Hepatocyte (in vitro differentiated cells): ENCODE measurements at regions not wholly inside any gene's neighbourhood (a gene's known extent, or its start where the extent isn't known, plus 50 kb on each side); places are given as distances from the start of the nearest gene placed in this dataset.

Experiments
- DNase-seq: peaks from one replicate; pipeline ENCODE4 v3.0.0-alpha.2; 2016; ENCODE audit warnings: low spot score
- H2AFZ ChIP-seq: fragments of 200-600 bp; sonication (generic); 2 replicates; pipeline ENCODE4 v1.6.0; 2016; ENCODE audit warnings: antibody characterized with exemption, mild to moderate bottlenecking
- H3K27ac ChIP-seq: fragments of 200-600 bp; sonication (generic); 2 replicates; pipeline ENCODE4 v1.5.1; 2016; ENCODE audit warnings: mild to moderate bottlenecking
- H3K27me3 ChIP-seq: fragments of 200-600 bp; sonication (generic); 2 replicates; pipeline ENCODE4 v1.6.1; 2016
- H3K36me3 ChIP-seq: fragments of 200-600 bp; sonication (generic); replicated peaks from 2 replicates; pipeline ENCODE4 v1.5.1; 2016; ENCODE audit warnings: low read depth; ENCODE audit not compliant: insufficient read depth
- H3K4me1 ChIP-seq: fragments of 200-600 bp; sonication (generic); 2 replicates; pipeline ENCODE4 v1.5.1; 2016; ENCODE audit warnings: mild to moderate bottlenecking, moderate library complexity; ENCODE audit not compliant: insufficient read depth
- H3K4me2 ChIP-seq: fragments of 200-600 bp; sonication (generic); 2 replicates; pipeline ENCODE4 v1.6.0; 2016
- H3K4me3 ChIP-seq: fragments of 200-600 bp; sonication (generic); 2 replicates; pipeline ENCODE4 v1.5.1; 2016; ENCODE audit warnings: mild to moderate bottlenecking
- H3K79me2 ChIP-seq: fragments of 200-600 bp; sonication (generic); 2 replicates; pipeline ENCODE4 v1.6.0; 2017; ENCODE audit warnings: mild to moderate bottlenecking
- H3K9me2 ChIP-seq: fragments of 200-600 bp; sonication (generic); replicated peaks from 2 replicates; pipeline ENCODE4 v1.6.0; 2017; ENCODE audit warnings: mild to moderate bottlenecking; ENCODE audit not compliant: insufficient read depth
- H3K9me3 ChIP-seq: fragments of 200-600 bp; sonication (generic); 2 replicates; pipeline ENCODE4 v1.5.1; 2016; ENCODE audit warnings: low read depth, mild to moderate bottlenecking
- H4K20me1 ChIP-seq: fragments of 200-600 bp; sonication (generic); 2 replicates; pipeline ENCODE4 v1.6.0; 2016; ENCODE audit warnings: mild to moderate bottlenecking; ENCODE audit not compliant: insufficient read depth, poor library complexity, severe bottlenecking
- CTCF ChIP-seq: fragments of 200-600 bp; sonication (generic); IDR thresholded peaks from 2 replicates; pipeline ENCODE4 v1.5.1; 2016; ENCODE audit warnings: antibody characterized with exemption, mild to moderate bottlenecking; ENCODE audit not compliant: poor library complexity
- EZH2 ChIP-seq: fragments of 200-600 bp; sonication (generic); IDR thresholded peaks from 2 replicates; pipeline ENCODE4 v1.6.1; 2016; ENCODE audit warnings: antibody characterized with exemption, mild to moderate bottlenecking, borderline replicate concordance
- EZH2phosphoT487 ChIP-seq: fragments of 200-600 bp; sonication (generic); IDR thresholded peaks from one replicate; pipeline ENCODE4 v1.6.1; 2018; ENCODE audit warnings: antibody characterized with exemption, mild to moderate bottlenecking, low read depth, moderate library complexity; ENCODE audit not compliant: unreplicated experiment, severe bottlenecking
- WGBS: methylation state at CpG from one replicate; pipeline ENCODE4 v1.1.6; 2016; ENCODE audit warnings: low lambda C conversion rate; ENCODE audit errors: missing lambda C conversion rate; 5-methylcytosine and 5-hydroxymethylcytosine counted together

- H3K4me3 ChIP-seq = no peak overlapping the region
- WGBS = 91% methylated on average over 3 of the region's 3 CpGs
- DNase-seq = no peak
Measured at GRCh38 chr3:6449099-6449498, 411.8 kb upstream of the GRM7 start.

GRCh38 chr3:6452974-6453373 lies 407.9 kb upstream of the GRM7 start:
- Histone ChIP-seq H3K9me3 (no peaks in the 10 kb centered on the region), H3K4me2 (no peak overlapping the region), H3K4me1 (no peaks in the 10 kb centered on the region), H3K9me2 (no peaks in the 10 kb centered on the region), H3K27me3 (no peaks in the 10 kb centered on the region), H3K27ac (no peak overlapping the region), H3K36me3 (no peaks in the 10 kb centered on the region), H4K20me1 (no peaks in the 10 kb centered on the region), H2AFZ (no peak overlapping the region), H3K4me3 (no peak overlapping the region), H3K79me2 (no peaks in the 10 kb centered on the region)
- WGBS = 59% methylated on average over 1 of the region's 1 CpG
- TF ChIP-seq CTCF = no peak
- no peak for DNase-seq

More at GRCh38 chr3:6449099-6449498, 411.8 kb upstream of the GRM7 start:
- TF ChIP-seq CTCF (no peak), EZH2 (no peak), EZH2phosphoT487 (no peak)
- H3K36me3 ChIP-seq = no peaks in the 10 kb centered on the region
- no peaks in the 10 kb centered on the region for H3K9me2 ChIP-seq
- H2AFZ ChIP-seq = no peak overlapping the region
- no peaks in the 10 kb centered on the region for H3K79me2 ChIP-seq
- no peak overlapping the region for H3K27ac ChIP-seq
- no peaks in the 10 kb centered on the region for H4K20me1 ChIP-seq
- no peaks in the 10 kb centered on the region for H3K4me1 ChIP-seq
- no peaks in the 10 kb centered on the region for H3K27me3 ChIP-seq
- H3K9me3 ChIP-seq = no peaks in the 10 kb centered on the region
- H3K4me2 ChIP-seq = no peak overlapping the region

- Histone ChIP-seq H2AFZ (no peak overlapping the region), H4K20me1 (no peaks in the 10 kb centered on the region), H3K27me3 (no peaks in the 10 kb centered on the region), H3K4me2 (no peak overlapping the region), H3K36me3 (no peaks in the 10 kb centered on the region), H3K4me3 (no peak overlapping the region), H3K9me3 (no peaks in the 10 kb centered on the region), H3K9me2 (no peaks in the 10 kb centered on the region), H3K27ac (no peak overlapping the region), H3K4me1 (no peaks in the 10 kb centered on the region), H3K79me2 (no peaks in the 10 kb centered on the region)
- 88% methylated on average over 3 of the region's 3 CpGs for WGBS
- no peak for TF ChIP-seq EZH2
- no peak for TF ChIP-seq CTCF
- TF ChIP-seq EZH2phosphoT487 = no peak
- no peak for DNase-seq
Measured at GRCh38 chr3:6455031-6455430, 405.9 kb upstream of the GRM7 start.

GRCh38 chr3:6467186-6467585 lies 393.7 kb upstream of the GRM7 start:
- Histone ChIP-seq H3K79me2 (no peaks in the 10 kb centered on the region), H3K9me3 (no peaks in the 10 kb centered on the region), H3K4me3 (no peak overlapping the region), H3K9me2 (no peaks in the 10 kb centered on the region), H2AFZ (no peak overlapping the region), H3K4me2 (no peak overlapping the region), H3K27ac (no peak overlapping the region), H3K4me1 (no peaks in the 10 kb centered on the region), H3K27me3 (no peaks in the 10 kb centered on the region), H3K36me3 (no peaks in the 10 kb centered on the region), H4K20me1 (no peaks in the 10 kb centered on the region)
- TF ChIP-seq CTCF (no peak), EZH2phosphoT487 (no peak), EZH2 (no peak)
- no peak for DNase-seq
